WTC11 (cell line): ENCODE measurements at regions not wholly inside any gene's neighbourhood (a gene's known extent, or its start where the extent isn't known, plus 50 kb on each side); places are given as distances from the start of the nearest gene placed in this dataset.

Experiments used
- ATAC-seq: fragments of 200-7000 bp; cut with Tn5 transposase; 2 replicates; pipeline ENCODE4 v1.10.0; 2021; ENCODE audit warnings: mild to moderate bottlenecking, moderate library complexity
- CTCF ChIA-PET: fragments of 300-600 bp; sonication (Branson Sonifier 250); formaldehyde crosslinking; loops from one replicate; lab custom pipeline; 2021; ENCODE audit warnings: antibody characterized with exemption; lab: Charles Lee
- POLR2A ChIA-PET: fragments of 350-600 bp; sonication (Branson Sonifier 250); formaldehyde crosslinking; loops from one replicate; lab custom pipeline; 2021; ENCODE audit warnings: antibody characterized with exemption; lab: Charles Lee
- DNase-seq: peaks from one replicate; pipeline ENCODE4 v3.0.0; 2021; ENCODE audit warnings: low spot score
- H3K27ac Mint-ChIP-seq: 2 replicates; pipeline ENCODE4 v1.8.0; 2021; ENCODE audit warnings: mixed read lengths
- H3K27me3 Mint-ChIP-seq: 2 replicates; pipeline ENCODE4 v1.8.0; 2021; ENCODE audit warnings: low read depth, mild to moderate bottlenecking, moderate library complexity, mixed read lengths
- H3K36me3 Mint-ChIP-seq: 2 replicates; pipeline ENCODE4 v1.8.0; 2021; ENCODE audit warnings: mixed read lengths
- H3K4me1 Mint-ChIP-seq: 2 replicates; pipeline ENCODE4 v1.8.0; 2022; ENCODE audit warnings: mixed read lengths
- H3K4me3 Mint-ChIP-seq: 2 replicates; pipeline ENCODE4 v1.8.0; 2021; ENCODE audit warnings: mild to moderate bottlenecking, moderate library complexity, mixed read lengths
- H3K9me3 Mint-ChIP-seq: 2 replicates; pipeline ENCODE4 v1.8.0; 2021; ENCODE audit warnings: mixed read lengths
- ATF2 ChIP-seq: sonication (generic); formaldehyde crosslinking; IDR thresholded peaks from 2 replicates; pipeline ENCODE4 v1.8.1; 2022; ENCODE audit warnings: low read depth, missing genetic modification reagents, borderline replicate concordance
- ATF6 ChIP-seq: sonication (generic); formaldehyde crosslinking; IDR thresholded peaks from 2 replicates; pipeline ENCODE4 v1.8.1; 2023; ENCODE audit warnings: mild to moderate bottlenecking, missing genetic modification reagents
- CBFB ChIP-seq: sonication (generic); formaldehyde crosslinking; IDR thresholded peaks from 2 replicates; pipeline ENCODE4 v1.8.1; 2022; ENCODE audit warnings: mild to moderate bottlenecking, low read depth, missing genetic modification reagents
- CREM ChIP-seq: sonication (generic); formaldehyde crosslinking; IDR thresholded peaks from 2 replicates; pipeline ENCODE4 v1.8.1; 2022; ENCODE audit warnings: mild to moderate bottlenecking, missing genetic modification reagents, moderate library complexity
- E2F1 ChIP-seq: sonication (generic); formaldehyde crosslinking; IDR thresholded peaks from 2 replicates; pipeline ENCODE4 v1.8.0; 2022; ENCODE audit warnings: mild to moderate bottlenecking, missing genetic modification reagents
- ELF4 ChIP-seq: sonication (generic); formaldehyde crosslinking; IDR thresholded peaks from 2 replicates; pipeline ENCODE4 v1.8.1; 2022; ENCODE audit warnings: low read depth, mild to moderate bottlenecking, moderate library complexity, missing genetic modification reagents
- EMX1 ChIP-seq: fragments of 250-450 bp; sonication (Bioruptor Pico); IDR thresholded peaks from 2 replicates; pipeline ENCODE4 v1.8.0; 2021; ENCODE audit warnings: mild to moderate bottlenecking
- FOXK1 ChIP-seq: sonication (generic); formaldehyde crosslinking; IDR thresholded peaks from 2 replicates; pipeline ENCODE4 v1.8.0; 2022; ENCODE audit warnings: mild to moderate bottlenecking, moderate library complexity, missing genetic modification reagents
- FOXP1 ChIP-seq: sonication (generic); formaldehyde crosslinking; IDR thresholded peaks from 2 replicates; pipeline ENCODE4 v1.8.0; 2022; ENCODE audit warnings: missing genetic modification reagents, mild to moderate bottlenecking, moderate library complexity, borderline replicate concordance
- GRHL2 ChIP-seq: fragments of 250-450 bp; sonication (Bioruptor Pico); IDR thresholded peaks from 2 replicates; pipeline ENCODE4 v1.8.0; 2022; ENCODE audit warnings: mild to moderate bottlenecking, moderate library complexity; ENCODE audit not compliant: insufficient replicate concordance, severe bottlenecking
- IRF2 ChIP-seq: sonication (generic); formaldehyde crosslinking; IDR thresholded peaks from 2 replicates; pipeline ENCODE4 v1.8.0; 2022; ENCODE audit warnings: low read depth, missing genetic modification reagents, borderline replicate concordance
- PRDM15 ChIP-seq: sonication (generic); formaldehyde crosslinking; IDR thresholded peaks from 2 replicates; pipeline ENCODE4 v1.8.0; 2022; ENCODE audit warnings: missing genetic modification reagents
- SMAD4 ChIP-seq: sonication (generic); formaldehyde crosslinking; IDR thresholded peaks from 2 replicates; pipeline ENCODE4 v1.8.0; 2022; ENCODE audit warnings: mild to moderate bottlenecking, missing genetic modification reagents
- TP53 ChIP-seq: sonication (generic); formaldehyde crosslinking; IDR thresholded peaks from 2 replicates; pipeline ENCODE4 v1.8.1; 2023; ENCODE audit warnings: mild to moderate bottlenecking, missing genetic modification reagents
- ZMAT4 ChIP-seq: fragments of 250-450 bp; sonication (Bioruptor Pico); IDR thresholded peaks from 2 replicates; pipeline ENCODE4 v1.9.0; 2021; ENCODE audit warnings: mild to moderate bottlenecking
- ZNF232 ChIP-seq: sonication (generic); formaldehyde crosslinking; IDR thresholded peaks from 2 replicates; pipeline ENCODE4 v1.8.0; 2022; ENCODE audit warnings: mild to moderate bottlenecking, missing genetic modification reagents
- ZNF317 ChIP-seq: sonication (generic); formaldehyde crosslinking; IDR thresholded peaks from 2 replicates; pipeline ENCODE4 v1.8.1; 2023; ENCODE audit warnings: low read depth, mild to moderate bottlenecking, moderate library complexity, missing genetic modification reagents, borderline replicate concordance
- ZNF416 ChIP-seq: fragments of 250-450 bp; sonication (Bioruptor Pico); IDR thresholded peaks from 2 replicates; pipeline ENCODE4 v1.9.0; 2021; ENCODE audit warnings: mild to moderate bottlenecking, inconsistent platforms

GRCh38 chr6:94163877-94164276 is 744.5 kb upstream of the EPHA7 start (continued):
- TF ChIP-seq CREM (CRISPR knock-in tag) (no peak), SMAD4 (CRISPR knock-in tag) (no peak), CBFB (CRISPR knock-in tag) (no peak), ATF2 (CRISPR knock-in tag) (no peak), ZNF317 (CRISPR knock-in tag) (no peak), IRF2 (no peak)

- ATAC-seq, result no peak
- Mint-ChIP-seq H3K27ac (no peak overlapping the region), H3K36me3 (no peaks in the 10 kb centered on the region), H3K27me3 (no peaks in the 10 kb centered on the region), H3K9me3 (peaks cover 4% of the 10 kb centered on the region; the same call in 1 of the 2 replicates), H3K4me3 (no peak overlapping the region), H3K4me1 (no peaks in the 10 kb centered on the region)
- DNase-seq, result no peak
- TF ChIP-seq EMX1 (CRISPR knock-in tag) (no peak), TP53 (CRISPR knock-in tag) (no peak), ATF6 (CRISPR knock-in tag) (no peak), E2F1 (CRISPR knock-in tag) (no peak), ZNF232 (CRISPR knock-in tag) (no peak), PRDM15 (CRISPR knock-in tag) (no peak), GRHL2 (CRISPR knock-in tag) (no peak), FOXP1 (CRISPR knock-in tag) (no peak), ZNF416 (CRISPR knock-in tag) (no peak), ELF4 (CRISPR knock-in tag) (no peak), ZMAT4 (CRISPR knock-in tag) (no peak), ZNF317 (CRISPR knock-in tag) (no peak), FOXK1 (CRISPR knock-in tag) (no peak)
- CTCF ChIA-PET, result no interaction called here
- POLR2A ChIA-PET, result no interaction called here
These were observed 731.5 kb upstream of the EPHA7 start for GRCh38 chr6:94150886-94151285.
